ENCODE measurements at regions not wholly inside any gene's neighbourhood (a gene's known extent, or its start where the extent isn't known, plus 50 kb on each side); places are given as distances from the start of the nearest gene placed in this dataset.

GRCh38 chr18:53950545-53950944 lies 273.9 kb downstream of the MBD2 start:
- no peaks in the 10 kb centered on the region for H3K36me3 ChIP-seq
- no peak for DNase-seq
- no peak overlapping the region for H3K27ac ChIP-seq
- intact Hi-C loops (cut with DNase I), result no loop called here
- H3K9me3 ChIP-seq, result no peaks in the 10 kb centered on the region
- 55 to 61% (median 57%) methylated on average over 1 of the region's 1 CpG for WGBS, 3 donors
- H3K4me1 ChIP-seq (ENCODE audit: insufficient read depth), result no peaks in the 10 kb centered on the region
- TF ChIP-seq CTCF (IDR thresholded peaks at IDR 0.05), result no peak
- no peak for TF ChIP-seq EP300 (IDR thresholded peaks at IDR 0.05)
- TF ChIP-seq POLR2A (IDR thresholded peaks at IDR 0.05), result no peak
- H3K4me3 ChIP-seq, result no peak overlapping the region
- H3K27me3 ChIP-seq, result no peaks in the 10 kb centered on the region

DNA sequence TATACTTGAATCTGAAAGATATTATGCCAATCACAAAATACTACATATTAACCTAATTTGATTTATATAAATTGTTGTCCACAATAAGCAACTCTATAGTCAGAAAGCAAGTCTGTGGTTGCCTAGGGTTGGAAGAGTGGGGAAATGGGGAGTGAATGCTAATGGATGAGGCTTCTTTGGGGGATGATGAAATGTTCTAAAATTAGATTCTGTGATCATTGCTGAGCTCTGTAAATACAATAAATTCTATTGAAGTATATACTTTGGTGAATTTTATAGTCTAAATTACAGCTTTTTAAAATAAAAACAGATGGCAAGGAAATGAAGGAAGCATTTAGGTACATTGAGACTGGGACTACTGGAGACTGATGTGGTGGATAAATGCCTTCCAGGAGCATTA lies 275.5 kb downstream of the MBD2 start:
- TF ChIP-seq CTCF (IDR thresholded peaks at IDR 0.05) (no peak), EP300 (IDR thresholded peaks at IDR 0.05) (no peak), POLR2A (IDR thresholded peaks at IDR 0.05) (no peak)
- Histone ChIP-seq H3K27me3 (no peaks in the 10 kb centered on the region), H3K36me3 (no peaks in the 10 kb centered on the region), H3K4me3 (no peak overlapping the region), H3K9me3 (no peaks in the 10 kb centered on the region), H3K27ac (no peak overlapping the region), H3K4me1 (ENCODE audit: insufficient read depth) (no peaks in the 10 kb centered on the region)
- DNase-seq, result no peak
- intact Hi-C loops (cut with DNase I), result no loop called here

GRCh38 chr18:53947092-53947640 lies 277.3 kb downstream of the MBD2 start:
- TF ChIP-seq POLR2A (IDR thresholded peaks at IDR 0.05) (no peak), CTCF (IDR thresholded peaks at IDR 0.05) (no peak), EP300 (IDR thresholded peaks at IDR 0.05) (no peak)
- no peak for DNase-seq
- Histone ChIP-seq H3K36me3 (no peaks in the 10 kb centered on the region), H3K27me3 (no peaks in the 10 kb centered on the region), H3K27ac (no peak overlapping the region), H3K4me1 (ENCODE audit: insufficient read depth) (no peaks in the 10 kb centered on the region), H3K9me3 (no peaks in the 10 kb centered on the region), H3K4me3 (no peak overlapping the region)
- WGBS, 3 donors, result 86 to 91% (median 90%) methylated on average over 5 of the region's 5 CpGs
- intact Hi-C loops (cut with DNase I), result no loop called here

GRCh38 chr18:53946594-53946993 lies 277.9 kb downstream of the MBD2 start:
- Histone ChIP-seq H3K27ac (no peak overlapping the region), H3K4me1 (ENCODE audit: insufficient read depth) (no peaks in the 10 kb centered on the region), H3K4me3 (no peak overlapping the region), H3K27me3 (no peaks in the 10 kb centered on the region), H3K36me3 (no peaks in the 10 kb centered on the region), H3K9me3 (no peaks in the 10 kb centered on the region)
- TF ChIP-seq EP300 (IDR thresholded peaks at IDR 0.05) (no peak), POLR2A (IDR thresholded peaks at IDR 0.05) (no peak), CTCF (IDR thresholded peaks at IDR 0.05) (no peak)
- 38 to 58% (median 57%) methylated on average over 1 of the region's 1 CpG for WGBS, 3 donors
- intact Hi-C loops (cut with DNase I), result no loop called here
- DNase-seq, result no peak

Measured in ovary (tissue), 7 donors.